ENCODE measurements at regions not wholly inside any gene's neighbourhood (a gene's known extent, or its start where the extent isn't known, plus 50 kb on each side); places are given as distances from the start of the nearest gene placed in this dataset.

DNA sequence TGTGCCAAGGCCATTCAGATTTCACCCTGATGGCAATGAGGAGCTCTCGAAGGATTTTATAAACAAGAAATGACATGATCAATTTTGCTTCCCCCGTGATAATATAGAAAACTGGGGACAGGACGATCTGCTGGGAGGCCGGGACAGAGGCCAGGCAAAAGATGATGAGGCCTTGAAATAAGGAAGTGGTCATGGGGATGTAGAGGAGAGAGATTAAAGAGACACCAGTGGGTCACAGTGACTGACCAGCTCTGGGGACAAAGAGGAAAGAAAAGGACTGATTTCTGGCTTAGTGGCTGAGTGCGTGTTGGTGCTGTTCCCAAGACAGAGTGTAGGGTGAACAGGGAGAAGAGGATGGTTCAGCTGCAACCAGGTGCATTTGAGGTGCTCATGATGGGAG is 68.7 kb upstream of the FLT1 start:
- no peak for DNase-seq
- TF ChIP-seq GATA1 (IDR thresholded peaks at IDR 0.05; ENCODE audit: low read depth, low read length) (no peak), POLR2A (IDR thresholded peaks at IDR 0.05; ENCODE audit: low read length) (no peak)

DNA sequence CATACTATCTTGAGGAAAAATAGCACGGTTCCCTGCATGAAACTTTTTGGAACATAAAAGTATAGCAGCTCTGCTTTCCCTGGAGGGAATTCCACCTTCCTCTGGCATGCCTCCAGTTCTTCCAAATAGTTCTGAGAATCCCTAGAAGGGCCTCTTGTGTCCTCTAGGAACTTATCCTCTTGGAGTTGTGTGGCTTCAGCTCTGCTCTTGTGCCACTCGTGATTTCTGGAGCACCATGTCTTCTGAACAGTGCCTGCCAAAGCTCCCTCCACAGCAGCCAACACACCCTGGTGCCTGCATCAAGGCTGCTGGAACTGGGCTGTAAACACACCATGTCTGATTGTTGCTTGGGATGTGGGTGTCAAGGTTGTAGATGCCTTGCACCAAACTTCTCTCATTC is 65.7 kb upstream of the FLT1 start:
- TF ChIP-seq POLR2A (IDR thresholded peaks at IDR 0.05; ENCODE audit: low read length) (no peak), GATA1 (IDR thresholded peaks at IDR 0.05; ENCODE audit: low read depth, low read length) (no peak)
- DNase-seq = no peak

DNA sequence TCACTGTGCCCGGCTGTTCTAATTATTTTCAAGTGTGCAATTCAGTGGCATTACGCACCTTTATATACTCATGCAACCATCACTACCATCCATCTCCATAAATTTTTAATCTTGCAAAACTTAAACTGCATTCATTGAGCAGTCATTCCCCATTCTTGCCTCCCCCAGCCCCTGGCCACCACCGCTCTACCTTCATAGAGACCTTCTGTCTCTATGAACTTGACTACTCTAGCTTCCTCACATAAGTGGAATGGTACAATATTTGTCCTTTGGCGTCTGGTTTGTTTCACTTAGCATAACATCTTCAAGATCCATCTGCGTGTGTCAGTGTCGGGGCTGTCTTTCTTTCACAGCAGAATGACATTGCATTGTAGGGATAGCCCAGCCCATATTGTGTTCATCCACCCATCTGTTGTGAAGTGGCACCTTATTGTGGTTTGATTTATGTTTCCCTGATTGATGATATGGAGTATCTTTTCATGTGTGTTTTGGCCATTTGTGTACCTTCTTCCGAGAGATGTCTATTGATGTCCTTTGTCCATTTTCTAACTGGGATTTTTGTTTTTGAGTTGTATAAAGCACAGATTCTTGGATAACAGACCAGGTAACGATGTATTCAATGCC is 64.8 kb upstream of the FLT1 start:
- TF ChIP-seq POLR2A (IDR thresholded peaks at IDR 0.05; ENCODE audit: low read length) (no peak), GATA1 (IDR thresholded peaks at IDR 0.05; ENCODE audit: low read depth, low read length) (no peak)
- DNase-seq = no peak

DNA sequence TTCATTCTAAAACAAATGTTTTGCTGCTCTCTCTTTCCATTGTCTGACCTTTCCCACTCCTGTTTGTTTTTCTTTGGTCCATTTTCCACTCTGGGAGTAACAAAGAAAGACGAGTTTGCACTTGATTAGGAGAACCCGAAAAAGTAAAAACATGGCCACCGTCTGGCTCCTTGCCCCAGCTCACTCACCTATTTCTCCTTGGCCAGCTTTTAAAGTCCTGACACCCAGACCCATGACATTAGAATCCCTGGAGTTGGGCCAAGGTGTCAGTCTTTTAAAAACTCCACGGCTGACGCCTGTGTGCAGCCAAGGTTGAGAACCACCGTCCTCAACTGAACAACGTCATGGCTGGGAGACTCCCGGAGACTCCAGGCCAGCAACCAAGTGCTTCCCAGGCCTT is 63.6 kb upstream of the FLT1 start:
- no peak for DNase-seq
- TF ChIP-seq GATA1 (IDR thresholded peaks at IDR 0.05; ENCODE audit: low read depth, low read length) = no peak
- no peak for TF ChIP-seq POLR2A (IDR thresholded peaks at IDR 0.05; ENCODE audit: low read length)

DNA sequence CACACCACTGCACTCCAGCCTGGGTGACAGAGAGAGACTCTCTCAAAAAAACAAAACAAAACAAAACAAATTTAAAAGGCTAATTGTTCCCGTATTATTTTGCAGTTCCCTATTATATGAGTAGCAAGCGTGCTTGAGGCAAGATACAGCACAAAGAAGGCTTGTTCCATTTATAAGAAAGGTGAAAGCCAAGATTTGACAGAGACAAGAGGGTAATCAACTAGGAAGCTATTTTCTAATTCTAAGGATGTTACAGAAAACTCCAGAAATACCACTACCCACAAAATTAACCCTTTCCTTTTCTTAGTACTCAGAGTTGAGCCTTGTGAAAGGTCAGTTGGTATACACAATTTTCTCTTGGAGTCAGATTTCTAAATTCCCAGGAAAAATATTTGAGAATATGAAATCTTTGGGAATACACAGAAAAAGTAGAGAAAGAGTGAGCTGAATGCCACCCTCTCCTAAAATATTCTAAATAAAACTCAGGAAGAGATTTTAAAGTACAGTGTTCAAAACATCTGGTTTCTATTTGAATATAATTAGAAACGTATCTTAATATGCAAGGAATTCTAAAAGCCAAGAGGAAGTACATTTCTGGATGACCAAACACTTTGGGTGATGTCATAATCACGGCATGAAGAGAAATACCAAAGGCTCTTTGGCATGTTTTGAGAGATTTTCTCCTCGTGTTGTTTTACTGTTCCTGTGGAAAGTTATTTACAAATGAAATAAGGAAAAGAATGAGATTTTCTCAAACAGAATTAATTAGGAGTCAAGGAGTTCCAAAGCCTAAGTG is 63.0 kb upstream of the FLT1 start:
- no peak for TF ChIP-seq GATA1 (IDR thresholded peaks at IDR 0.05; ENCODE audit: low read depth, low read length)

DNA sequence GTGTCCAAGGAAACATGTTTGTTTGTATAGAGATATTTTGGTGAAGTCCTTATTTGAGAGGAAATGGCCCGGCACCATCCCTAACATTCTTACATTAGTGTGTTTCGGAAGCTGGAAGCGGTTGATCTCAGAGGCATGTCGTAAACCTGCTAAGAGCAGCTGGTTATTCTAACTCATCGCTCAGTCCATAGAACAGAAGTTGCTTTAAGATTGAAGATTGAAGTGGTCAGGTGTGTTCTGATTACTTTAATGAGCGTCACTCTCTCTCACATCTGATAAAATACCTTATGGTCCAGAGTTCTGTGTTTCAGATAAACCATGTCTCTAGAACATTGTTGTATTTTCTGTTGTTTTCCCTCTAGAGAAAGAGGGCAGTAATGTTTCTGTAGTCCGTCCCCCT is 60.2 kb upstream of the FLT1 start:
- TF ChIP-seq POLR2A (IDR thresholded peaks at IDR 0.05; ENCODE audit: low read length) (no peak), GATA1 (IDR thresholded peaks at IDR 0.05; ENCODE audit: low read depth, low read length) (no peak)
- DNase-seq = no peak

More for the DNA sequence above, 63.0 kb upstream of the FLT1 start:
- DNase-seq = no peak

DNA sequence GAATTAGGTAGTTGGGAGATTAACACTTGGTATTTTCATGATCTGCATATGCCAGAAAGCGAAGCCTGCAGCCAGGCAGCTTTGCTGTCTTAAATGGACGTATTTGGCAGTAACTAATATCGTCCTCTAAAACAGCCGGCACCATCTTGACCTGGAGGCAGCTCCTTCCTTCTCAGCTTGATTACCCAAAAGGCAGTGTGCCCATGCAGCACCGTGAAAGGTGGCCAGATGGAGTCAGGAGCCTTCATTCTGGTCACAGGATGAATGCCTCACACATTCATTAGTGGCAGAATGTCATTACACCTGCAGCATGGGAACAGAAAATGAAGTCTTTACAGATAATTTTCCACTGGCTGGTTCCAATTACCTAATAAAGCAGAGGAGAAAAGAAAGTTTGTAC is 59.0 kb upstream of the FLT1 start:
- no peak for DNase-seq
- TF ChIP-seq POLR2A (IDR thresholded peaks at IDR 0.05; ENCODE audit: low read length) (no peak), GATA1 (IDR thresholded peaks at IDR 0.05; ENCODE audit: low read depth, low read length) (no peak)

DNA sequence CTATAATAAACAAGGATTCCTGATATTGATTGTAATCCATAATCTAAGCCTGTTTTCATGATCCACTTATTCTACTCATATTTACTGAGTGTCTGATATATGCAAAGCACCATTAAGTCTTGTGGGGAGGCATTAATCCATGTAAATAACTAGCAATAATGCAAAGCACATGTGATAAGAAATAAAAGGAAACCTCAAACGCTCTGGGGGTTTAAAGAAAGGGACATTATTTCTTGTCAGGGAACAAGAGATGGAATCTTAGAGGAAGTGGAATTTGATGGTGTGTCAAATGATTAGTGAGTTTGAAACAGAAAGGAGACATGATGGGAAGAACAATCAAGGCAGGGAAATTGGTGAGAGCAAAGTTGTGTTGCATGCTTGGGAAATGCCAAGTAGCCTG is 57.4 kb upstream of the FLT1 start:
- no peak for TF ChIP-seq POLR2A (IDR thresholded peaks at IDR 0.05; ENCODE audit: low read length)
- no peak for TF ChIP-seq GATA1 (IDR thresholded peaks at IDR 0.05; ENCODE audit: low read depth, low read length)
- DNase-seq = no peak

DNA sequence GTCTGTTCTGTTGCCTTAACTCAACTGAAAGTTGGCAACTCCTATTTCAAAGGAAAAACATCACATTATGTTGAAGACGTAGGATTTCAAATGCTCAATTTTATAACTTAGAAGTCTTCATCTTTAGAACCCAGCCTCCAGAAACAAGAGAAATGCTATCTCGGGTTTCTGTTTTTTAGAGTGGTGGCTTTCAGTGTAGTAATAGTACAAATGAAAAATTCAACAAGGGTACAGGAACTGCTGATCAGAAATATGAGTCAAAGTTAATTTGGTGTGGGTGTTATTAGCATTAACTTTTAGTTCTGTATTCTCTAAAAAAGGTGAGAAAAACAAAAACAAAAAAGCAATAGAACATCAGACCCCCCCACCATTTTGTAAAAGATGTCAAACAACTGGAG is 56.6 kb upstream of the FLT1 start:
- DNase-seq = no peak
- no peak for TF ChIP-seq POLR2A (IDR thresholded peaks at IDR 0.05; ENCODE audit: low read length)
- TF ChIP-seq GATA1 (IDR thresholded peaks at IDR 0.05; ENCODE audit: low read depth, low read length) = no peak

DNA sequence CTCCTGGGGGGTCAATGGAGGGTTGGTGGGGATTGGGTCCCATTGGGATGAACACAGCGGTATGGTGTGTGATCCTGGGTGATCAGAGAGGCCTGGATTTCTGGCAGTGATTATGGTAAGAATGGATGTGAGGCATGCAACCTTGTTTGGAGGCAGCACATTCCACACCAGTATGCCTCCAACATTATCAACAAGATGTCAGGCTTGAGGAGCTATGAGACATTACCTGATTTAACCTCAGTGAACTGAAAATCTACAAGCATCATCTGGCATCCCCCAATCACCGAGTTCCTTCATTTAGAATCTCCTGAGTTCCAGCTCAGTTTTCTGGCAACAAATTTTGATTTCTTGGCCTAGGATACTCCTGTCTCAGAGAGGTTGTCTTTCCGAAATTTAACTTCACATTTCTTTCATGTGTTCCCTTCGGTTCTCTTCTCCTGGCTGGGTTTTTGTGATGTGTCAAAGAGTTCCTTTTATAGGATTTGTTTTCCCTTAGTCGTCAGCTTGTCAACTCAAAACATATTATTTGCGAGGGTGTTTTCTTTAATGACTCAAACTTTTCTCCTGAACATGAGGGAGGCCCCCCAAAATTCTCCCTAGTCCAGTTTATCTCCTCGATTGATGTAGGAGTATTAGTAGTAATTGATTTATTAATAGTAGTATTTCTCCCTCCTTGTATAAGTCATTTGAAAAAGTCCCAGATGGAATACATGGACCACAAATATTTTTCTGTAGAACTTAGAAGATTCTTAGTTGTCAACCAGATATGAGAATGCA is 56.0 kb upstream of the FLT1 start:
- no peak for TF ChIP-seq POLR2A (IDR thresholded peaks at IDR 0.05; ENCODE audit: low read length)

DNA sequence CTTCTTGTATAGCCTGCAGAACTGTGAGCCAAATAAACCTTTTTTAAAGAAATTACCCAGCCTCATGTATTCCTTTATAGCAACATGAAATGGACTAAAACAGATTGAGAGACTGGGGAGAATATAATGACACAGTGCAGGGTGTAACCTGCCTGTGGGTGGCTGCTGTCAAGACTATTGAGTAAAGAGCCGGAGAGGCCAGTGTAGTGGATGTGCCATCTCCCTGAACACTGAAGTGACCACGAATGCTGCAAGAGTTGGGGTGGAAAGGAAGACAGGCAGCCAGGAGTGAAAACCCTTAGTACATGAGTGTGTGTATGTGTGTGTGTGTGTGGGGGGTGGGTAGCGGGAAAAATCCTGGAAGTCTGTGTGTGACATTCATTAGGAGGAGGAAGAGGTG is 55.2 kb upstream of the FLT1 start:
- DNase-seq = no peak
- TF ChIP-seq POLR2A (IDR thresholded peaks at IDR 0.05; ENCODE audit: low read length) (no peak), GATA1 (IDR thresholded peaks at IDR 0.05; ENCODE audit: low read depth, low read length) (no peak)

More for the DNA sequence above, 56.0 kb upstream of the FLT1 start:
- no peak for DNase-seq

DNA sequence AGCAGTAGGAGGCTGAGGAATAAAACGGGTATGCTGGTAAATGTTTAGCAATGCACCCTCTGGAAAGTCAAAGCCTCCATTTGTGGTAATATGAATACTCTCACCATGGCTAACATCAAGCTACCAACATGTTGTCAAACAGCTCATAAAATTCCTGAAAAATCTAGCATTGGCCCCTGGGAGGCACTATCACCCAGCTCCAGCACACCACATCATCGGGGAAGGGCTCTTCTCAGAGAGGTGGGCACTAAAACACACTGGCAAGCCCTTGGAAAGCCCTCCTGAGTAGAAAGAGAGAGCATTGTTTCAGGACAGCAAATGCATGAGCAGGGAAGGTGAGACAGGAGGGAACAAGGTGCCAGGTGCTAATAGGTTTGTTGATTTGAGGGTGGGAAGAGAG is 53.9 kb upstream of the FLT1 start:
- no peak for DNase-seq
- TF ChIP-seq GATA1 (IDR thresholded peaks at IDR 0.05; ENCODE audit: low read depth, low read length) (no peak), POLR2A (IDR thresholded peaks at IDR 0.05; ENCODE audit: low read length) (no peak)

DNA sequence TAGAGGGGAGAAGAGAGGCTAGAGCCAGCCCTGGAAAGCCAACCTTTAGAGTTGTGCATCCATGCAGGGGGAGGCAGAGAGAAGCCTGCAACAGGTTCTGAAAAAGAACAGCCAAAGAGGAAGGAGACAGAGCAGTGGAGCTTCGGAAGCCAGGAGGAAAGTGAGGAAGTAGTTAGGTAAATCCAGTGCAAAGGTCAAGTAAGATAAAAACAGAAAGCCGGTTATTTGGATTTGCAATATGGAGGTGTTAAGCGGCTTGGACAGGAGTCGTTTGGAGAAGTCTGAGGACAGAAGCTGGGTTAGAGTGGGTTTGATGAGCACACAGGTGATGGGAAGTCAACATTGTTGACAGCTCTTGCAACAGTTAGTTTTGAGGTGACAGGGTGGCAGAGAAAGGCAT is 53.5 kb upstream of the FLT1 start:
- TF ChIP-seq GATA1 (IDR thresholded peaks at IDR 0.05; ENCODE audit: low read depth, low read length) (no peak), POLR2A (IDR thresholded peaks at IDR 0.05; ENCODE audit: low read length) (no peak)
- no peak for DNase-seq

DNA sequence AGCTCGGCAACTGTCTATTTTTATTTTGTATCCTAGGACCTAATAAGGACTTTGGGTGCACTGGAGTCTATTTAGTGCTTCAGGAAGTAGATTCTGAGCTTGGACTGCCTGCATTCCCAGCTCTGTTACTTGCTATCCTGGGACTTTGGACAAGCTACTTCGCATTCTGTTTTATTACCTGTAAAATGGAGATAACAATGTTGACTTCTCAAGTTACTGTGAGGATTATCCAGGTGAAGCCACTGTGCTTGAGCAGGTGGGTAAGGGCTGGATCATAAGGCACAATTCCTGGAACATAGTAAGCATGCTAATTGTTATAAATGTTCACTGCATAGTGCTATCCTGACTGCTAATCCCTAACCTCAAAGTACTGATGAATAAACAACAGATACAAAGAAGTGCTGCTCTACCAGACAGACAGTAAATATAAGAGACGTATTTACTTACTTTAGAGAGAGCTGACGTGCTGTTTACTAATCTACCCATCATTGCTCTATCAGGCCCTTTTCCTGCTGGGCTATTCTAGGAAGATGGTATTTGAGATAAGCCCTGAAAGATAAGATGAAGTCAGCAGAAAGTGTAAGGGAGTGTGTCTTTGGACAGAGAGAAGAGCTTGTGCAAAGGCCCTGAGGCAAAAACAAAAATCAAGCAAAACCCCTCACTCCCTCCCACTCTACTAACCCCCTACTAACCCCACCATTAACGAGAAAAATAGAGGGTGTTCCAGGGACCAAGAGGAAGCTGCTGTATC is 50.8 kb upstream of the FLT1 start:
- TF ChIP-seq GATA1 (IDR thresholded peaks at IDR 0.05; ENCODE audit: low read depth, low read length) (no peak), POLR2A (IDR thresholded peaks at IDR 0.05; ENCODE audit: low read length) (no peak)
- no peak for DNase-seq

Measured in erythroblast (primary cell).